HEK293 (cell line): ENCODE measurements at regions not wholly inside any gene's neighbourhood (a gene's known extent, or its start where the extent isn't known, plus 50 kb on each side); places are given as distances from the start of the nearest gene placed in this dataset.

Experiments used
- BCL11B ChIP-seq: fragments of 450-650 bp; formaldehyde crosslinking; IDR thresholded peaks from 2 replicates; pipeline ENCODE4 v1.5.1; 2016; ENCODE audit warnings: low read depth, missing biosample characterization, missing genetic modification characterization
- KLF16 ChIP-seq: fragments of 450-650 bp; formaldehyde crosslinking; IDR thresholded peaks from 2 replicates; pipeline ENCODE4 v1.5.1; 2017; ENCODE audit warnings: missing biosample characterization, missing genetic modification characterization
- KLF17 ChIP-seq: fragments of 450-650 bp; formaldehyde crosslinking; IDR thresholded peaks from 2 replicates; pipeline ENCODE4 v1.5.1; 2016; ENCODE audit warnings: missing biosample characterization, missing genetic modification characterization
- PRDM1 ChIP-seq: fragments of 450-650 bp; formaldehyde crosslinking; IDR thresholded peaks from 2 replicates; pipeline ENCODE4; 2016; ENCODE audit warnings: missing biosample characterization, missing genetic modification characterization
- RBAK ChIP-seq: fragments of 450-650 bp; formaldehyde crosslinking; IDR thresholded peaks from 2 replicates; pipeline ENCODE4 v1.5.1; 2016; ENCODE audit warnings: missing biosample characterization, missing genetic modification characterization
- SETDB1 ChIP-seq: IDR thresholded peaks from one replicate; pipeline ENCODE4 v1.6.1; 2017; ENCODE audit warnings: mild to moderate bottlenecking, low read length, moderate library complexity, mixed read lengths; ENCODE audit not compliant: insufficient read length
- SP3 ChIP-seq: fragments of 450-650 bp; formaldehyde crosslinking; IDR thresholded peaks from 2 replicates; pipeline ENCODE4 v1.5.1; 2016; ENCODE audit warnings: missing biosample characterization, missing genetic modification characterization
- SP7 ChIP-seq: fragments of 450-650 bp; formaldehyde crosslinking; IDR thresholded peaks from 2 replicates; pipeline ENCODE4 v1.5.1; 2016; ENCODE audit warnings: missing biosample characterization, missing genetic modification characterization
- TRIM28 ChIP-seq: IDR thresholded peaks from 2 replicates; pipeline ENCODE4 v1.6.1; 2011; ENCODE audit warnings: low read length, control low read depth, borderline replicate concordance
- TSHZ1 ChIP-seq: fragments of 450-650 bp; formaldehyde crosslinking; IDR thresholded peaks from 2 replicates; pipeline ENCODE4 v1.5.1; 2016; ENCODE audit warnings: missing biosample characterization, missing genetic modification characterization, borderline replicate concordance
- ZBTB26 ChIP-seq: fragments of 450-650 bp; formaldehyde crosslinking; optimal IDR thresholded peaks from 2 replicates; pipeline ENCODE3; 2016; ENCODE audit warnings: missing biosample characterization, mild to moderate bottlenecking, missing genetic modification characterization
- ZBTB49 ChIP-seq: fragments of 450-650 bp; formaldehyde crosslinking; IDR thresholded peaks from 2 replicates; pipeline ENCODE4 v1.5.1; 2016; ENCODE audit warnings: missing biosample characterization, missing genetic modification characterization, low read depth
- ZBTB7A ChIP-seq: fragments of 450-650 bp; formaldehyde crosslinking; IDR thresholded peaks from 2 replicates; pipeline ENCODE4 v1.5.1; 2016; ENCODE audit warnings: low read depth, missing biosample characterization, missing genetic modification characterization
- ZNF148 ChIP-seq: fragments of 450-650 bp; formaldehyde crosslinking; IDR thresholded peaks from 2 replicates; pipeline ENCODE4 v1.5.0; 2017; ENCODE audit warnings: missing biosample characterization, missing genetic modification characterization, borderline replicate concordance
- ZNF292 ChIP-seq: fragments of 450-650 bp; formaldehyde crosslinking; IDR thresholded peaks from 2 replicates; pipeline ENCODE4 v1.5.1; 2016; ENCODE audit warnings: low read depth, missing biosample characterization, missing genetic modification characterization, borderline replicate concordance
- ZNF350 ChIP-seq: fragments of 450-650 bp; formaldehyde crosslinking; IDR thresholded peaks from 2 replicates; pipeline ENCODE4 v1.5.0; 2017; ENCODE audit warnings: missing biosample characterization, mild to moderate bottlenecking, missing genetic modification characterization
- ZNF362 ChIP-seq: fragments of 450-650 bp; formaldehyde crosslinking; IDR thresholded peaks from 2 replicates; pipeline ENCODE4 v1.5.1; 2016; ENCODE audit warnings: missing biosample characterization, missing genetic modification characterization
- ZNF37A ChIP-seq: fragments of 450-650 bp; IDR thresholded peaks from 2 replicates; pipeline ENCODE4 v1.5.1; 2018; ENCODE audit warnings: missing biosample characterization, missing genetic modification characterization
- ZNF404 ChIP-seq: fragments of 450-650 bp; formaldehyde crosslinking; IDR thresholded peaks from 2 replicates; pipeline ENCODE4 v1.5.1; 2017; ENCODE audit warnings: missing biosample characterization, missing genetic modification characterization
- ZNF449 ChIP-seq: fragments of 450-650 bp; formaldehyde crosslinking; IDR thresholded peaks from 2 replicates; pipeline ENCODE4 v1.5.1; 2017; ENCODE audit warnings: missing biosample characterization, mild to moderate bottlenecking, missing genetic modification characterization, moderate library complexity
- ZNF501 ChIP-seq: fragments of 450-650 bp; formaldehyde crosslinking; IDR thresholded peaks from 2 replicates; pipeline ENCODE4 v1.5.1; 2016; ENCODE audit warnings: missing biosample characterization, missing genetic modification characterization
- ZNF549 ChIP-seq: fragments of 450-650 bp; IDR thresholded peaks from 2 replicates; pipeline ENCODE4 v1.5.1; 2018; ENCODE audit warnings: missing biosample characterization, missing genetic modification characterization, mild to moderate bottlenecking, inconsistent platforms, moderate library complexity
- ZNF561 ChIP-seq: fragments of 450-650 bp; IDR thresholded peaks from 2 replicates; pipeline ENCODE4 v1.5.1; 2018; ENCODE audit warnings: missing biosample characterization, missing genetic modification characterization, borderline replicate concordance
- ZNF600 ChIP-seq: fragments of 450-650 bp; formaldehyde crosslinking; IDR thresholded peaks from 2 replicates; pipeline ENCODE4 v1.5.1; 2016; ENCODE audit warnings: missing biosample characterization, missing genetic modification characterization
- ZNF610 ChIP-seq: fragments of 450-650 bp; formaldehyde crosslinking; IDR thresholded peaks from 2 replicates; pipeline ENCODE4 v1.5.1; 2016; ENCODE audit warnings: missing biosample characterization, missing genetic modification characterization, borderline replicate concordance
- ZNF776 ChIP-seq: fragments of 450-650 bp; formaldehyde crosslinking; IDR thresholded peaks from 2 replicates; pipeline ENCODE4 v1.5.0; 2017; ENCODE audit warnings: missing biosample characterization, missing genetic modification characterization, borderline replicate concordance
- ZNF785 ChIP-seq: fragments of 450-650 bp; formaldehyde crosslinking; IDR thresholded peaks from 2 replicates; pipeline ENCODE4 v1.5.1; 2016; ENCODE audit warnings: missing biosample characterization, missing genetic modification characterization
- ZSCAN23 ChIP-seq: fragments of 450-650 bp; formaldehyde crosslinking; IDR thresholded peaks from 2 replicates; pipeline ENCODE4 v1.5.1; 2016; ENCODE audit warnings: missing biosample characterization, missing genetic modification characterization

GRCh38 chr6:85726206-85726605, 83.5 kb upstream of the SYNCRIP start (continued):
- TF ChIP-seq ZBTB26 (tag by site-specific recombination): no peak
- peak; percentile 29; the same call in 1 of the 2 replicates for TF ChIP-seq ZNF610
- no peak for TF ChIP-seq ZNF785 (tag by site-specific recombination)
- no peak for TF ChIP-seq RBAK (tag by site-specific recombination)
- TF ChIP-seq ZNF561 (tag by site-specific recombination): no peak
- TF ChIP-seq ZBTB7A (tag by site-specific recombination): no peak
- TF ChIP-seq ZNF362 (tag by site-specific recombination): no peak
- TF ChIP-seq ZNF501 (tag by site-specific recombination): no peak
- no peak for TF ChIP-seq ZNF449 (tag by site-specific recombination)
- TF ChIP-seq ZBTB49 (tag by site-specific recombination): no peak
- no peak for TF ChIP-seq ZNF600 (tag by site-specific recombination)
- TF ChIP-seq SP7 (tag by site-specific recombination): no peak
- TF ChIP-seq ZNF148 (tag by site-specific recombination): no peak
- no peak for TF ChIP-seq ZNF404 (tag by site-specific recombination)
- TF ChIP-seq SETDB1: peak; percentile 97
- no peak for TF ChIP-seq ZNF350
- no peak for TF ChIP-seq KLF16 (tag by site-specific recombination)
- TF ChIP-seq BCL11B (tag by site-specific recombination): no peak
- TF ChIP-seq KLF17 (tag by site-specific recombination): no peak
- TF ChIP-seq TSHZ1: no peak
- TF ChIP-seq ZSCAN23 (tag by site-specific recombination): no peak
- no peak for TF ChIP-seq PRDM1
- TF ChIP-seq ZNF292 (tag by site-specific recombination): no peak
- peak; percentile 57; the same call in 1 of the 2 replicates for TF ChIP-seq TRIM28
- TF ChIP-seq ZNF776: no peak
- TF ChIP-seq ZNF549 (tag by site-specific recombination): peak; percentile 39; the same call in 1 of the 2 replicates
- no peak for TF ChIP-seq ZNF37A
- TF ChIP-seq SP3: no peak
